ENCODE measurements at regions not wholly inside any gene's neighbourhood (a gene's known extent, or its start where the extent isn't known, plus 50 kb on each side); places are given as distances from the start of the nearest gene placed in this dataset.

GRCh38 chr4:8783736-8784135 is 87.9 kb downstream of the HMX1 start:
- WGBS, 2 donors = 49 to 57% methylated on average over 14 of the region's 14 CpGs
- no peak for FAIRE-seq

GRCh38 chr4:8782135-8782534 is 89.5 kb downstream of the HMX1 start:
- no peak overlapping the region for H3K4me3 ChIP-seq
- no peak for TF ChIP-seq CTCF (IDR thresholded peaks at IDR 0.05)
- H3K9me3 ChIP-seq = no peaks in the 10 kb centered on the region
- no peak overlapping the region for H3K27ac ChIP-seq
- 57 to 69% methylated on average over 12 of the region's 12 CpGs for WGBS, 2 donors
- peak in 1 of 6 donors; percentile 50 for DNase-seq
- no peaks in the 10 kb centered on the region for H3K36me3 ChIP-seq
- intact Hi-C loops (cut with DNase I) = no loop called here
- FAIRE-seq = no peak
- H3K4me1 ChIP-seq = no peaks in the 10 kb centered on the region
- no peaks in the 10 kb centered on the region for H3K27me3 ChIP-seq
- no peak for ATAC-seq

More at GRCh38 chr4:8783736-8784135, 87.9 kb downstream of the HMX1 start:
- Histone ChIP-seq H3K4me1 (no peaks in the 10 kb centered on the region), H3K27me3 (no peaks in the 10 kb centered on the region), H3K36me3 (no peaks in the 10 kb centered on the region), H3K27ac (no peak overlapping the region), H3K4me3 (no peak overlapping the region), H3K9me3 (no peaks in the 10 kb centered on the region)
- intact Hi-C loops (cut with DNase I) = no loop called here
- DNase-seq = no peak
- TF ChIP-seq CTCF (IDR thresholded peaks at IDR 0.05) = no peak
- no peak for ATAC-seq

- FAIRE-seq (no peak), DNase-seq (peak in 2 of 6 donors; percentile 4 to 65), ATAC-seq (no peak)
- TF ChIP-seq CTCF (IDR thresholded peaks at IDR 0.05) = no peak
- H3K36me3 ChIP-seq = no peaks in the 10 kb centered on the region
- intact Hi-C loops (cut with DNase I) = no loop called here
- no peaks in the 10 kb centered on the region for H3K27me3 ChIP-seq
- no peaks in the 10 kb centered on the region for H3K4me1 ChIP-seq
- 60 to 66% methylated on average over 8 of the region's 8 CpGs for WGBS, 2 donors
- H3K9me3 ChIP-seq = no peaks in the 10 kb centered on the region
- H3K27ac ChIP-seq = no peak overlapping the region
- no peak overlapping the region for H3K4me3 ChIP-seq
Measured at GRCh38 chr4:8781641-8782040, 90.0 kb downstream of the HMX1 start.

DNA sequence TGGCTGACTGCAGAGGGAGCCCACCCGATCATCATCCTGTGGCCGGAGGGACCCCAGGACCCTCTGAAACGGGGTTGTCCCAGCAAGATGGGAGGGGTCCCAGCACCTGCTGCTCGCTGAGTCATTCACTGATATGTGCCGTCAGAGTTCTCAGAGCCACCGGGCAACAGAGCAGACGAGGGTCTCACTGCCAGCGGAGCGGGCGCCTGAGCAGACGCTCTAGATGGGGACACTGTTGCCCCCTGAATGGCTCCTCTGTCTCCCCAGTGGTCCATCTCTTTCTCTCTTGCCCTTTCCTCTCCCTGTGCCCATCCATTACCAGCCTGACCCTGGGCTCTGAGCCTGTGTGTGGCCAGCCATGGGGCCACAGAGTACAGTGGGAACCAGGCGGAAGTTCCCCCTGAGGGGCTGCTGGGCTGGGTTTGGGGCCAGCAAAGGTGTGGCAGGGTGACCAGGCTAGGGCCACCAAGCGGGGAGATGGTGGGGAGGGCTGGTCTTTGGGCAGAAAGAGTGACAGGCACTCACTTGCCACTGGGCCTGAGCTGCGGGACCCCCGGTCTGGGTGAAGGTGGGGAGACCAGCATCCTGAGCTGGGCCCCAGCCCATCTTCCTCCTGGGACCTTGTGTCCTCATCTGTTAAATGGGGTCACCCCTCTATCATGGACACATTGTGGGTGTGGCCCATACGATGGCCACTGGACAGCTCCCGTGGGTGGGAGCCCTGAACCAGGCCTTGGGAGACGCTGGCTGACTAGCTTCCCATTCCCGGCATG is 90.9 kb downstream of the HMX1 start:
- no peak overlapping the region for H3K27ac ChIP-seq
- WGBS, 2 donors = 55 to 59% methylated on average over 18 to 19 of the region's 19 CpGs
- no peaks in the 10 kb centered on the region for H3K9me3 ChIP-seq
- no peaks in the 10 kb centered on the region for H3K36me3 ChIP-seq
- intact Hi-C loops (cut with DNase I) = no loop called here
- FAIRE-seq (no peak), DNase-seq (peak in 2 of 6 donors; percentile 14 to 44), ATAC-seq (no peak)
- H3K4me1 ChIP-seq = no peaks in the 10 kb centered on the region
- no peaks in the 10 kb centered on the region for H3K27me3 ChIP-seq
- no peak overlapping the region for H3K4me3 ChIP-seq
- TF ChIP-seq CTCF (IDR thresholded peaks at IDR 0.05) = no peak

- H3K9me3 ChIP-seq = no peaks in the 10 kb centered on the region
- TF ChIP-seq CTCF (IDR thresholded peaks at IDR 0.05) = no peak
- no peak for ATAC-seq
- intact Hi-C loops (cut with DNase I) = no loop called here
- H3K4me1 ChIP-seq = no peaks in the 10 kb centered on the region
- no peak for FAIRE-seq
- H3K27me3 ChIP-seq = no peaks in the 10 kb centered on the region
- peak in 2 of 6 donors; percentile 13 to 61 for DNase-seq
- H3K27ac ChIP-seq = no peak overlapping the region
- H3K36me3 ChIP-seq = no peaks in the 10 kb centered on the region
- WGBS, 2 donors = 39 to 46% methylated on average over 13 of the region's 13 CpGs
- H3K4me3 ChIP-seq = no peak overlapping the region
Measured at GRCh38 chr4:8780086-8780485, 91.6 kb downstream of the HMX1 start.
